HL-60 (cell line): ENCODE measurements at regions not wholly inside any gene's neighbourhood (a gene's known extent, or its start where the extent isn't known, plus 50 kb on each side); places are given as distances from the start of the nearest gene placed in this dataset.

Experiments used
- CTCF ChIP-seq: IDR thresholded peaks from one replicate; pipeline ENCODE4 v1.5.1; 2011; ENCODE audit warnings: low read length, control low read depth, inconsistent platforms; ENCODE audit not compliant: insufficient read depth
- POLR2AphosphoS5 ChIP-seq: IDR thresholded peaks from 2 replicates; pipeline ENCODE4 v1.6.1; 2012; ENCODE audit warnings: low read depth

GRCh38 chr6:106763361-106763760 lies 134.0 kb downstream of the QRSL1 start:
- TF ChIP-seq CTCF (no peak), POLR2AphosphoS5 (no peak)
